ENCODE measurements at regions not wholly inside any gene's neighbourhood (a gene's known extent, or its start where the extent isn't known, plus 50 kb on each side); places are given as distances from the start of the nearest gene placed in this dataset.
"Not testable (repeated sequence)": the region's sequence is repeated elsewhere in the genome, so short reads cannot be mapped to it uniquely, and the experiment has no call there.

DNA sequence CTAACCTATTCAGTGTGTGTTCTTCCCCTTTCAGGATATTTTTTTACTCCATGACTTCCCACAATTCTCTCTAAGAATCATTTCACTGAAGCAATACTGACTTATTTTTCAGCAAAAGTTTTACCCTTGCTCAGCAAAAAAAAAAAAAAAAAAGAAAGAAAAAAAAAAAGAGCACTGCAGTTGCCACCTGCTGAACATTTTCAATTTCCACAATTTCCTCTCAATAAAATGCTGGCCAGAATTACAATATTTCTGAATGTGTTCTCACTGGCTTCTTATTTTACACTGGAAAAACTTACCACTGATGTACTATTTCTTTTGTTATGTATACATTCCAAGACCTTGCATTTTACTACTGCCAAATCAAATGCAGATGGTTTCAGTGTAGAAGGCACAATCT, 210.4 kb downstream of the PAPSS1 start:
- H3K27me3 ChIP-seq (replicated peaks) = no peaks in the 10 kb centered on the region
- no peak for DNase-seq
- TF ChIP-seq, protein P1, sequence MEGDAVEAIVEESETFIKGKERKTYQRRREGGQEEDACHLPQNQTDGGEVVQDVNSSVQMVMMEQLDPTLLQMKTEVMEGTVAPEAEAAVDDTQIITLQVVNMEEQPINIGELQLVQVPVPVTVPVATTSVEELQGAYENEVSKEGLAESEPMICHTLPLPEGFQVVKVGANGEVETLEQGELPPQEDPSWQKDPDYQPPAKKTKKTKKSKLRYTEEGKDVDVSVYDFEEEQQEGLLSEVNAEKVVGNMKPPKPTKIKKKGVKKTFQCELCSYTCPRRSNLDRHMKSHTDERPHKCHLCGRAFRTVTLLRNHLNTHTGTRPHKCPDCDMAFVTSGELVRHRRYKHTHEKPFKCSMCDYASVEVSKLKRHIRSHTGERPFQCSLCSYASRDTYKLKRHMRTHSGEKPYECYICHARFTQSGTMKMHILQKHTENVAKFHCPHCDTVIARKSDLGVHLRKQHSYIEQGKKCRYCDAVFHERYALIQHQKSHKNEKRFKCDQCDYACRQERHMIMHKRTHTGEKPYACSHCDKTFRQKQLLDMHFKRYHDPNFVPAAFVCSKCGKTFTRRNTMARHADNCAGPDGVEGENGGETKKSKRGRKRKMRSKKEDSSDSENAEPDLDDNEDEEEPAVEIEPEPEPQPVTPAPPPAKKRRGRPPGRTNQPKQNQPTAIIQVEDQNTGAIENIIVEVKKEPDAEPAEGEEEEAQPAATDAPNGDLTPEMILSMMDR (IDR thresholded peaks at IDR 0.05; ENCODE audit: low read depth, low read length, missing control alignments) = no peak
- no peak overlapping the region for H3K27ac ChIP-seq
- in situ Hi-C loops (cut with HindIII; ENCODE audit: low pct_ligation_motif_present, low sequenced_read_pairs) = no loop called here
- no peaks in the 10 kb centered on the region for H3K36me3 ChIP-seq (replicated peaks)
- H3K4me3 ChIP-seq (ENCODE audit: low read depth, low read length) = no peak overlapping the region

DNA sequence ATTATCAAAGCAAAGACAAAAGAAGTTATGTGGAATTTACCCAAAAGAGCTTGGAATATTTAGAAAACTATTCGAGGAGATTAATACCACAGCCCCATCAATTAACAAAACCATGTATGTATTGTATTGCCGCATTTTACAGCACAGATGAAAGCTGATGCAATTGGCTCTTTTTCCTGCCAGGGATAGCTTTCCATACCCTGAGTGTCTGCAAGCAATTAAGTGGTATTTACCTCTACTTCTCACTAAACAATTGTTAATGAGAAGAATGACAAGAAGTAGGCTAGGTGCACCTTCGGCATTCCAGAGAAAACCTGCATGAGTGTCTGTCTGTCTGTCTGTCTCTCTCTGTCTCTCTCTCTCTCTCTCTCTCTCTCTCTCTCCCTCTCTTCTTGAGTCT, 219.5 kb downstream of the PAPSS1 start:
- Histone ChIP-seq H3K27me3 (replicated peaks) (no peaks in the 10 kb centered on the region), H3K36me3 (replicated peaks) (no peaks in the 10 kb centered on the region), H3K27ac (no peak overlapping the region), H3K4me3 (ENCODE audit: low read depth, low read length) (no peak overlapping the region)
- TF ChIP-seq, protein P1 (IDR thresholded peaks at IDR 0.05; ENCODE audit: low read depth, low read length, missing control alignments) = no peak
- DNase-seq = no peak
- in situ Hi-C loops (cut with HindIII; ENCODE audit: low pct_ligation_motif_present, low sequenced_read_pairs) = no loop called here

DNA sequence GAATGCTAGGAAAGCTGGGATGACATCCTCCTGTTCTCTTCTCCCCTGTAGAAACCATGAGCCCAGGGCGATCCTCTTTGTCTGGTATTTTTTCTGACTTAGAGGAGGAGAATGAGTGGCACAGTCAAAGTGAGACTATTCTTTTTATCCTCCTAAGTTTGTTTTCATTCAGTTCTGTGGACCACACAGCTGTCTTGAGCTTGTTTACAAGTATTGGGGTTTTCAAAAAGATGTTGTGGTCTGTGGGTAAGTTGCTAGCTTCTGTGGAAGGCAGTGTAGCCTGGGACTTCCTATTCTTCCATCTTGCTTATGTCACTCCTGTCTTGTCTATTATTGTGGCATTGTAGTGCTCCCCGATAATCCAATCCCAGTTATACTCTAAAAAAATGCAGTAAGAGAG, 223.0 kb downstream of the PAPSS1 start:
- Histone ChIP-seq H3K4me3 (ENCODE audit: low read depth, low read length) (no peak overlapping the region), H3K27me3 (replicated peaks) (no peaks in the 10 kb centered on the region), H3K27ac (no peak overlapping the region), H3K36me3 (replicated peaks) (no peaks in the 10 kb centered on the region)
- no peak for DNase-seq
- TF ChIP-seq, protein P1 (IDR thresholded peaks at IDR 0.05; ENCODE audit: low read depth, low read length, missing control alignments) = no peak
- in situ Hi-C loops (cut with HindIII; ENCODE audit: low pct_ligation_motif_present, low sequenced_read_pairs) = no loop called here

DNA sequence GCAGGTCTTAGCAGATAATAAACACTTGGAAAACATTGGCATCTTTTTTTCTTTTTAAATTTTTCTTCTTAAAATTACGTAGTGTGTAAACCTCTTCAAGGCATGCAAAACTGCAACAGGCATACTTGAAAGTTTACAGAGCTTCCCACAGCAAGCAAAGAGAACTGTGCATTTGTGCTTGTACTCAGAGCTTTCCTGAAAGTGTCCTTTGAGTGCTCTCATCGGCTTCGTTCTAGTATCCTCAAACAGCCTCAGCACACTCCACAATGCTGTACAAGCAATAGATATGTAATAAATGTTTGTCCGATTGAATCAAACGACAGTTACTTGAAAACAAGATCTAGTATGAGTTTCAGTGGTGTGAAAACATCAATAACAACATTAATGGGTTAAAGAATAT, 227.5 kb downstream of the PAPSS1 start:
- TF ChIP-seq, protein P1 (IDR thresholded peaks at IDR 0.05; ENCODE audit: low read depth, low read length, missing control alignments) = no peak
- H3K27me3 ChIP-seq (replicated peaks) = no peaks in the 10 kb centered on the region
- DNase-seq = no peak
- no peak overlapping the region for H3K4me3 ChIP-seq (ENCODE audit: low read depth, low read length)
- H3K36me3 ChIP-seq (replicated peaks) = no peaks in the 10 kb centered on the region
- in situ Hi-C loops (cut with HindIII; ENCODE audit: low pct_ligation_motif_present, low sequenced_read_pairs) = no loop called here
- no peak overlapping the region for H3K27ac ChIP-seq

DNA sequence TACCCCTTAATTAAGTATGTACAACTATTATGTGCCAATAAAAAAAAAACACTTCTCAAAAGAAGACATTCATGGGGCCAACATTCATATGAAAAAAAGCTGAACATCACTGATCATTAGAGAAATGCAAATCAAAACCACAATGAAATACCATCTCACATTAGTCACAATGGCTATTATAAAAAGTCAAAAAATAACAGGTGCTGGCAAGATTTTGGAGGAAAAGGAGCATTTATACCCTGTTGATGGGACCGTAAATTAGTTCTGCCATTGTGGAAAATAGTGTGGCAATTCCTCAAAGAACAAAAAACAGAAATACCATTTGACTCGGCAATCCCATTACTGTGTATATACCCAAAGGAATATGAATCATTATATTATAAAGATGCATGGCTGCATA, 229.9 kb downstream of the PAPSS1 start:
- no peak for DNase-seq
- H3K4me3 ChIP-seq (ENCODE audit: low read depth, low read length) = no peak overlapping the region
- TF ChIP-seq, protein P1 (IDR thresholded peaks at IDR 0.05; ENCODE audit: low read depth, low read length, missing control alignments) = no peak
- H3K36me3 ChIP-seq (replicated peaks) = no peaks in the 10 kb centered on the region
- in situ Hi-C loops (cut with HindIII; ENCODE audit: low pct_ligation_motif_present, low sequenced_read_pairs) = no loop called here
- H3K27ac ChIP-seq = no peak overlapping the region
- no peaks in the 10 kb centered on the region for H3K27me3 ChIP-seq (replicated peaks)

DNA sequence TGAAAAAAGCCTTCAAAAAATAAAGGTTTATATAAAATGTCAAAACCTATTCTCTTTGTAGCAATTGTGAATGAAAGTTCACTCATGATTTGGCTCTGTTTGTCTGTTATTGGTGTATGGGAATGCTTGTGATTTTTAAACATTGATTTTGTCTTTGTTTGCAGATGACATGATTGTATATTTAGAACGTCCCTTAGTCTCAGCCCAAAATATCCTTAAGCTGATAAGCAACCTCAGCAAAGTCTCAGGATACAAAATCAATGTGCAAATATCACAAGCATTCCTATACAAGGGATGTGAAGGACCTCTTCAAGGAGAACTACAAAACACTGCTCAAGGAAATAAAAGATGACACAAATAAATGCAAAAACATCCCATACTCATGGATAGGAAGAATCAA, 236.4 kb downstream of the PAPSS1 start:
- in situ Hi-C loops (cut with HindIII; ENCODE audit: low pct_ligation_motif_present, low sequenced_read_pairs); H3K27ac ChIP-seq; H3K36me3 ChIP-seq (replicated peaks); DNase-seq; H3K27me3 ChIP-seq (replicated peaks); H3K4me3 ChIP-seq (ENCODE audit: low read depth, low read length): not testable (repeated sequence)
